ENCODE measurements at regions not wholly inside any gene's neighbourhood (a gene's known extent, or its start where the extent isn't known, plus 50 kb on each side); places are given as distances from the start of the nearest gene placed in this dataset.

DNA sequence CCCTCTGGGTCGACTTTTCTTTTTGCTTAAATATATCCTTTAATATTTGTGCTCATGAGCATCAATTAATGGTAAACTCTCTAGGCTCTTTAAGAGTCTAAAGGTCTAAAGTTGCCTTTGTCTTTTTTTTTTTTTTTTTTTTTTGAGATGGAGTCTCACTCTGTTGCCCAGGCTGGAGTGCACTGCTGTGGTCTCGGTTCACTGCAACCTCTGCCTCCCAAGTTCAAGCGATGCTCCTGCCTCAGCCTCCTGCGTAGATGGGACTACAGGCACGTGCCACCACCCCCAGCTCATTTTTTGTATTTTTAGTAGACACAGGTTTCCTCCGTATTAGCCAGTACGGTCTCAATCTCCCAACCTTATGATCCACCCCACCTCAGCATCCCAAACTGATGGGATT is 122.0 kb upstream of the TMEM170B start (continued):
- TF ChIP-seq POLR2AphosphoS5 (IDR thresholded peaks at IDR 0.05; ENCODE audit: low read length), result no peak

DNA sequence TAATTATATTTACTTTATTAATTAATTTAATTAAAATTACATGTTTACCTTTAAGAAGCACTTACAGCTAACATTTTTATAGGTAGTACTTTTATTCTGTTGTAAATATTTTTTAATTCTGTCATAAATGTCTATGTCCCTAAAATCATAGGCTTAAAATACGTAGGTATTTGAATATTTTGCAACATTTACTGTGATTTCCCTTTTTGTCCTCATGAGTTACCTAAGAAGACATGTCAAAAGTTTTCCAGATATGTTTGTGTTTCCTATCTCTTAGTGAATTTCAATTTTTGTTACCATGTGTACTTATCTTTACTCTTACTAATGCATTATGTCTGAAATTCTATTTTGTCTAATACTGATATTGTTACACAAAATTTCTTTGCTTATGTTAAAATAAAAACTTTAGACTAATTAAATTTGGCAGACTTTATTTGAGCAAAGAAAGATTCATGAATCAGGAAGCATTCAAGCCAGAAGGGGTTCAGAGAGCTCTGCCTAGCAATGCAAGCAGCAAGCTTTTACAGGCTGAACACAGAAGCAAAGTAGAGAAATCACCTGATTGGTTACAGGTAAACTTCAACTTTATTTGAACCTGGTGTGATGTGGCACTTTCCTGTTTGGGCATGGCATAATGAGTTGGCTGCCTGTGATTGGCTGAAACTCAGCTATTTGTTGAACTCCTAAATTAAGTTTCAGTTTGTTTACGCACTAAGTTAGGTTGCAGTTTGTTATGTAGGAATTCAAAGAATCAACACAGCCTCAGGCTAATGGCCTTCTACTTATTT is 123.2 kb upstream of the TMEM170B start:
- ChIA-PET RAD21 (ENCODE audit: unreplicated experiment) (interaction anchor here (1.0 to 5.7 kb wide), 17 partner anchors 10 to 183 kb away, joined by 3 to 86 read pairs (median 5); no protein-coding TSS in a partner anchor), SMC1A (ENCODE audit: uncharacterized antibody, unreplicated experiment) (interaction anchor here (0.6 to 5.5 kb wide), 32 partner anchors 9 to 183 kb away, joined by 3 to 110 read pairs (median 6); no protein-coding TSS in a partner anchor), POLR2A (interaction anchor here (0.6 to 3.4 kb wide), 12 partner anchors 13 to 139 kb away, joined by 3 to 31 read pairs (median 6); no protein-coding TSS in a partner anchor), CTCF (interaction anchor here (0.6 to 3.8 kb wide), 13 partner anchors 10 to 254 kb away, joined by 3 to 25 read pairs (median 4); no protein-coding TSS in a partner anchor)
- no peak overlapping the region for H3K4me2 ChIP-seq (ENCODE audit: control insufficient read depth, insufficient read depth)
- H3K27me3 ChIP-seq (replicated peaks in 1 of 2; ENCODE audit: control insufficient read depth in 2 of 2, insufficient read depth in 2 of 2, low read length in 1 of 2), result no peaks in the 10 kb centered on the region
- in situ Hi-C loops (cut with MboI) (no loop called here), intact Hi-C loops (cut with micrococcal nuclease; ENCODE audit: unreplicated experiment) (no loop called here)
- FAIRE-seq, result peak; percentile 75
- 0% methylated on average over 2 of the region's 2 CpGs for WGBS (ENCODE audit: insufficient coverage, insufficient replicate concordance, low lambda C conversion rate, missing lambda C conversion rate)
- H3K9ac ChIP-seq (ENCODE audit: control insufficient read depth, insufficient read depth, low read length), result no peak overlapping the region
- peak; percentile 72 for DNase-seq (ENCODE audit: low read depth, low spot score)
- H3K9me3 ChIP-seq (replicated peaks; ENCODE audit: control insufficient read depth, insufficient read depth, low read length), result peaks cover 10% of the 10 kb centered on the region
- H3K36me3 ChIP-seq (ENCODE audit: control insufficient read depth in 2 of 2, insufficient read depth in 2 of 2, low read length in 1 of 2), result no peaks in the 10 kb centered on the region
- BruUV-seq (replicated peaks), result no TSS peak
- H3K27ac ChIP-seq (ENCODE audit: control insufficient read depth, insufficient read depth), result 0 out of 2 replicates have a peak overlapping the region, but pooled peaks have one; percentile 4
- peak; percentile 79 for ATAC-seq
- peaks cover 30% of the 10 kb centered on the region for H3K4me1 ChIP-seq (ENCODE audit: control insufficient read depth, insufficient read depth, low read length)
- TF ChIP-seq, protein P1, sequence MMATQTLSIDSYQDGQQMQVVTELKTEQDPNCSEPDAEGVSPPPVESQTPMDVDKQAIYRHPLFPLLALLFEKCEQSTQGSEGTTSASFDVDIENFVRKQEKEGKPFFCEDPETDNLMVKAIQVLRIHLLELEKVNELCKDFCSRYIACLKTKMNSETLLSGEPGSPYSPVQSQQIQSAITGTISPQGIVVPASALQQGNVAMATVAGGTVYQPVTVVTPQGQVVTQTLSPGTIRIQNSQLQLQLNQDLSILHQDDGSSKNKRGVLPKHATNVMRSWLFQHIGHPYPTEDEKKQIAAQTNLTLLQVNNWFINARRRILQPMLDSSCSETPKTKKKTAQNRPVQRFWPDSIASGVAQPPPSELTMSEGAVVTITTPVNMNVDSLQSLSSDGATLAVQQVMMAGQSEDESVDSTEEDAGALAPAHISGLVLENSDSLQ (IDR thresholded peaks at IDR 0.05), result 0 out of 2 replicates have a peak, but pooled peaks have one; percentile 5
- TF ChIP-seq SRF (IDR thresholded peaks at IDR 0.05; ENCODE audit: low read depth in 2 of 2, low read length in 2 of 2) (no peak), NFYB (IDR thresholded peaks at IDR 0.05; ENCODE audit: insufficient read depth, low read depth, low read length) (peak; percentile 68; the same call in 1 of the 2 replicates), GATAD2B (conservative IDR thresholded peaks at IDR 0.05; ENCODE audit: low read depth) (no peak), EZH2 (IDR thresholded peaks at IDR 0.05; ENCODE audit: borderline replicate concordance, control insufficient read depth, low read depth, low read length) (no peak), NR2C1 (IDR thresholded peaks at IDR 0.05) (no peak), CREB1 (IDR thresholded peaks at IDR 0.05; ENCODE audit: low read depth) (0 out of 2 replicates have a peak, but pooled peaks have one; percentile 34)
- TF ChIP-seq, protein P2, sequence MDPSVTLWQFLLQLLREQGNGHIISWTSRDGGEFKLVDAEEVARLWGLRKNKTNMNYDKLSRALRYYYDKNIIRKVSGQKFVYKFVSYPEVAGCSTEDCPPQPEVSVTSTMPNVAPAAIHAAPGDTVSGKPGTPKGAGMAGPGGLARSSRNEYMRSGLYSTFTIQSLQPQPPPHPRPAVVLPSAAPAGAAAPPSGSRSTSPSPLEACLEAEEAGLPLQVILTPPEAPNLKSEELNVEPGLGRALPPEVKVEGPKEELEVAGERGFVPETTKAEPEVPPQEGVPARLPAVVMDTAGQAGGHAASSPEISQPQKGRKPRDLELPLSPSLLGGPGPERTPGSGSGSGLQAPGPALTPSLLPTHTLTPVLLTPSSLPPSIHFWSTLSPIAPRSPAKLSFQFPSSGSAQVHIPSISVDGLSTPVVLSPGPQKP (IDR thresholded peaks at IDR 0.05; ENCODE audit: low read depth, low read length), result no peak
- no peaks in the 10 kb centered on the region for H3K79me2 ChIP-seq (ENCODE audit: control insufficient read depth, insufficient read depth, low read length)
- no peak overlapping the region for H3K4me3 ChIP-seq
- H4K20me1 ChIP-seq (ENCODE audit: control insufficient read depth, insufficient read depth), result no peaks in the 10 kb centered on the region
- no peak overlapping the region for H2AFZ ChIP-seq (ENCODE audit: control insufficient read depth, low read depth, low read length)

Measured in GM12878 (cell line).